Keratinocyte (primary cell): ENCODE measurements at regions not wholly inside any gene's neighbourhood (a gene's known extent, or its start where the extent isn't known, plus 50 kb on each side); places are given as distances from the start of the nearest gene placed in this dataset.

Experiments used
- DNase-seq: peaks from one replicate; pipeline ENCODE4 v3.0.0-alpha.2; 2011; ENCODE audit warnings: low read depth, missing footprints, low spot score
- FAIRE-seq: peaks from 2 replicates; lab custom pipeline; 2011; peaks lifted over from hg19 to GRCh38; lab: Jason Lieb, UNC
- H2AFZ ChIP-seq: 2 replicates; pipeline ENCODE4 v1.6.0; 2012; ENCODE audit warnings: low read length, control low read depth, inconsistent platforms; ENCODE audit not compliant: control insufficient read depth
- H3K27ac ChIP-seq: 2 replicates; pipeline ENCODE4 v1.5.1; 2011; ENCODE audit warnings: low read length; ENCODE audit not compliant: control insufficient read depth, insufficient read depth
- H3K27me3 ChIP-seq: 3 replicates; pipeline ENCODE4 v1.6.0; 2011; ENCODE audit warnings: low read length; ENCODE audit not compliant: control insufficient read depth, insufficient read depth; ENCODE audit errors: extremely low read depth
- H3K36me3 ChIP-seq, 2 experiments: 2 replicates in 1 of 2; 3 replicates in 1 of 2; pipeline ENCODE4 v1.5.1; 2011; ENCODE audit warnings: low read length in 2 of 2, mild to moderate bottlenecking in 1 of 2; ENCODE audit not compliant: control insufficient read depth in 2 of 2, insufficient read depth in 2 of 2; ENCODE audit errors: extremely low read depth in 1 of 2
- H3K4me1 ChIP-seq: 3 replicates; pipeline ENCODE4 v1.5.1; 2011; ENCODE audit warnings: low read length; ENCODE audit not compliant: control insufficient read depth, insufficient read depth; ENCODE audit errors: extremely low read depth
- H3K4me2 ChIP-seq: 3 replicates; pipeline ENCODE4 v1.6.0; 2011; ENCODE audit warnings: low read depth, low read length; ENCODE audit not compliant: control insufficient read depth, insufficient read depth; ENCODE audit errors: extremely low read depth
- H3K4me3 ChIP-seq, 3 experiments: fragments of 200-600 bp in 1 of 3; sonication (generic) in 1 of 3; 2 replicates in 2 of 3; 3 replicates in 1 of 3; pipeline ENCODE4 v1.5.1; 2011 to 2016; ENCODE audit warnings: low read length in 3 of 3, mild to moderate bottlenecking in 3 of 3, control low read depth in 2 of 3, inconsistent platforms in 1 of 3, low read depth in 1 of 3, mixed read lengths in 1 of 3, mixed run types in 1 of 3, moderate library complexity in 1 of 3; ENCODE audit not compliant: control insufficient read depth in 2 of 3, insufficient read depth in 2 of 3; ENCODE audit errors: extremely low read depth in 1 of 3
- H3K79me2 ChIP-seq: 2 replicates; pipeline ENCODE4 v1.6.0; 2012; ENCODE audit warnings: low read length; ENCODE audit not compliant: control insufficient read depth, insufficient read depth
- H3K9ac ChIP-seq: 3 replicates; pipeline ENCODE4 v1.6.0; 2011; ENCODE audit warnings: low read length; ENCODE audit not compliant: control insufficient read depth, insufficient read depth; ENCODE audit errors: extremely low read depth
- H3K9me1 ChIP-seq: 3 replicates; pipeline ENCODE4 v1.6.0; 2011; ENCODE audit warnings: low read length; ENCODE audit not compliant: control insufficient read depth, insufficient read depth; ENCODE audit errors: extremely low read depth
- H3K9me3 ChIP-seq: 2 replicates; pipeline ENCODE4 v1.5.1; 2012; ENCODE audit warnings: low read depth, low read length; ENCODE audit not compliant: control insufficient read depth
- H4K20me1 ChIP-seq: 3 replicates; pipeline ENCODE4 v1.6.0; 2011; ENCODE audit warnings: low read length; ENCODE audit not compliant: control insufficient read depth, insufficient read depth; ENCODE audit errors: extremely low read depth
- CTCF ChIP-seq, 3 experiments: IDR thresholded peaks in 1 of 3; conservative IDR thresholded peaks in 1 of 3; optimal IDR thresholded peaks in 1 of 3; 2 replicates in 2 of 3; 3 replicates in 1 of 3; pipeline versions ENCODE3 to v1.5.1; 2011; ENCODE audit warnings: low read length in 3 of 3, mild to moderate bottlenecking in 3 of 3, moderate library complexity in 2 of 3, control low read depth in 1 of 3, inconsistent platforms in 1 of 3; ENCODE audit not compliant: insufficient read depth in 2 of 3; ENCODE audit errors: extremely low read depth in 1 of 3
- EZH2 ChIP-seq: IDR thresholded peaks from one replicate; pipeline ENCODE4 v1.6.1; 2012; ENCODE audit warnings: inconsistent platforms, mild to moderate bottlenecking, low read length, moderate library complexity
- dilution Hi-C: fragments of 300-500 bp; cut with MboI; formaldehyde crosslinking; loops from one replicate; pipeline ENCODE4 v1.7.0; 2020; ENCODE audit warnings: low sequenced_read_pairs; ENCODE audit not compliant: extremely low pct_ligation_motif_present

- H2AFZ ChIP-seq, result no peak overlapping the region
- FAIRE-seq, result no peak
Measured at GRCh38 chr14:61211476-61212255, 69.5 kb downstream of the TMEM30B start.

GRCh38 chr14:61203081-61203753 lies 77.9 kb downstream of the TMEM30B start:
- Histone ChIP-seq H3K79me2 (no peaks in the 10 kb centered on the region), H3K4me2 (no peak overlapping the region), H3K9me1 (no peaks in the 10 kb centered on the region), H2AFZ (no peak overlapping the region), H3K36me3 (no peaks in the 10 kb centered on the region), H3K4me1 (no peaks in the 10 kb centered on the region), H3K27me3 (peaks cover 23% of the 10 kb centered on the region), H3K27ac (no peak overlapping the region), H3K4me3 (no peak overlapping the region), H3K9me3 (no peaks in the 10 kb centered on the region), H4K20me1 (no peaks in the 10 kb centered on the region), H3K9ac (no peak overlapping the region)
- FAIRE-seq, result no peak
- dilution Hi-C loops, result loop anchor here (25.0 kb wide), 1 partner anchor 566 kb away; the partner anchor contains the start of gene SIX1
- no peak for DNase-seq
- no peak for TF ChIP-seq CTCF (optimal IDR thresholded peaks at IDR 0.05 in 1 of 3, IDR thresholded peaks at IDR 0.05 in 1 of 3, conservative IDR thresholded peaks at IDR 0.05 in 1 of 3; ENCODE audit: extremely low read depth in 1 of 3, insufficient read depth in 2 of 3, low read length in 3 of 3)
- TF ChIP-seq EZH2, result no peak

More at GRCh38 chr14:61211476-61212255, 69.5 kb downstream of the TMEM30B start:
- no peak overlapping the region for H3K4me3 ChIP-seq
- no peaks in the 10 kb centered on the region for H3K36me3 ChIP-seq
- H3K9me1 ChIP-seq, result no peaks in the 10 kb centered on the region
- DNase-seq, result no peak
- dilution Hi-C loops, result loop anchor here (25.0 kb wide), 1 partner anchor 574 kb away; the partner anchor contains the start of gene SIX1
- TF ChIP-seq EZH2, result no peak
- no peak for TF ChIP-seq CTCF (optimal IDR thresholded peaks at IDR 0.05 in 1 of 3, IDR thresholded peaks at IDR 0.05 in 1 of 3, conservative IDR thresholded peaks at IDR 0.05 in 1 of 3; ENCODE audit: extremely low read depth in 1 of 3, insufficient read depth in 2 of 3, low read length in 3 of 3)
- H3K4me2 ChIP-seq, result no peak overlapping the region
- H3K4me1 ChIP-seq, result no peaks in the 10 kb centered on the region
- H3K9me3 ChIP-seq, result no peaks in the 10 kb centered on the region
- no peaks in the 10 kb centered on the region for H3K79me2 ChIP-seq
- no peak overlapping the region for H3K27ac ChIP-seq
- no peaks in the 10 kb centered on the region for H3K27me3 ChIP-seq
- H3K9ac ChIP-seq, result no peak overlapping the region
- H4K20me1 ChIP-seq, result no peaks in the 10 kb centered on the region
